Stomach (tissue), 8 donors: ENCODE measurements at regions not wholly inside any gene's neighbourhood (a gene's known extent, or its start where the extent isn't known, plus 50 kb on each side); places are given as distances from the start of the nearest gene placed in this dataset.

Experiments
- DNase-seq, 2 donors: peaks; one replicate each; pipeline versions ENCODE4 v3.0.0 to v3.0.0-alpha.2; 2013 to 2019
- H3K27ac ChIP-seq, 5 donors: fragments of 200-600 bp in 4 of 5; sonication (generic) in 4 of 5; one replicate each; pipeline ENCODE4 v1.5.1; 2013 to 2019; ENCODE audit warnings: mild to moderate bottlenecking in 1 of 5, moderate library complexity in 1 of 5
- H3K27me3 ChIP-seq, 3 donors: fragments of 200-600 bp; sonication (generic); one replicate each; pipeline ENCODE4 v1.5.1; 2017 to 2019; ENCODE audit warnings: mixed run types in 1 of 3
- H3K36me3 ChIP-seq, 4 donors: fragments of 200-600 bp; sonication (generic); 1 replicate in 3 of 4; 2 replicates in 1 of 4; pipeline ENCODE4 v1.5.1; 2016 to 2019
- H3K4me1 ChIP-seq, 4 donors: fragments of 200-600 bp; sonication (generic); one replicate each; pipeline ENCODE4 v1.5.1; 2016 to 2019
- H3K4me3 ChIP-seq, 4 donors: fragments of 200-600 bp; sonication (generic) in 3 of 4; one replicate each; pipeline ENCODE4 v1.5.1; 2016 to 2019; ENCODE audit warnings: mild to moderate bottlenecking in 1 of 4
- H3K9me3 ChIP-seq, 4 donors: fragments of 200-600 bp; sonication (generic); one replicate each; pipeline ENCODE4 v1.5.1; 2016 to 2019
- EP300 ChIP-seq: sonication (generic); formaldehyde crosslinking; IDR thresholded peaks from one replicate; pipeline ENCODE4 v1.6.1; 2017; ENCODE audit warnings: antibody characterized with exemption
- POLR2A ChIP-seq, 4 donors: fragments of 450-650 bp; IDR thresholded peaks; one replicate each; pipeline ENCODE4 v1.6.1; 2016; ENCODE audit warnings: antibody characterized with exemption in 4 of 4, control low read depth in 2 of 4, mild to moderate bottlenecking in 1 of 4, moderate library complexity in 1 of 4
- POLR2AphosphoS5 ChIP-seq, 3 donors: sonication (generic); formaldehyde crosslinking; IDR thresholded peaks; one replicate each; pipeline ENCODE4 v1.6.1; 2016; ENCODE audit warnings: antibody characterized with exemption in 3 of 3
- WGBS, 5 donors: extraction: QIAGEN DNeasy Blood & Tissue Kit in 3 of 5; methylation state at CpG; one replicate each; pipeline versions ENCODE4 v1.1.5 to v1.1.7; 2013 to 2018; 5-methylcytosine and 5-hydroxymethylcytosine counted together
- intact Hi-C: fragments of 100-400 bp; cut with DNase I; formaldehyde crosslinking; loops from one replicate; pipeline ENCODE4 v1.15.1; 2023; ENCODE audit warnings: low total_unique reads
- TF ChIP-seq, protein P1 (sequence below), 7 experiments: fragments of 450-650 bp in 4 of 7; fragments of 200-600 bp in 3 of 7; sonication (generic) in 3 of 7; IDR thresholded peaks; one replicate each; pipeline ENCODE4 v1.5.1; 2016 to 2019; ENCODE audit warnings: antibody characterized with exemption in 7 of 7, control low read depth in 2 of 7, mild to moderate bottlenecking in 1 of 7
- donor health status: healthy with polysubstance abuse.
- donor health status: Bipolar disorder and iron deficiency.
- donor health status: healthy.

- TF ChIP-seq POLR2A (IDR thresholded peaks at IDR 0.05) (no peak), EP300 (no peak), POLR2AphosphoS5 (IDR thresholded peaks at IDR 0.05) (no peak)
- TF ChIP-seq, protein P1, sequence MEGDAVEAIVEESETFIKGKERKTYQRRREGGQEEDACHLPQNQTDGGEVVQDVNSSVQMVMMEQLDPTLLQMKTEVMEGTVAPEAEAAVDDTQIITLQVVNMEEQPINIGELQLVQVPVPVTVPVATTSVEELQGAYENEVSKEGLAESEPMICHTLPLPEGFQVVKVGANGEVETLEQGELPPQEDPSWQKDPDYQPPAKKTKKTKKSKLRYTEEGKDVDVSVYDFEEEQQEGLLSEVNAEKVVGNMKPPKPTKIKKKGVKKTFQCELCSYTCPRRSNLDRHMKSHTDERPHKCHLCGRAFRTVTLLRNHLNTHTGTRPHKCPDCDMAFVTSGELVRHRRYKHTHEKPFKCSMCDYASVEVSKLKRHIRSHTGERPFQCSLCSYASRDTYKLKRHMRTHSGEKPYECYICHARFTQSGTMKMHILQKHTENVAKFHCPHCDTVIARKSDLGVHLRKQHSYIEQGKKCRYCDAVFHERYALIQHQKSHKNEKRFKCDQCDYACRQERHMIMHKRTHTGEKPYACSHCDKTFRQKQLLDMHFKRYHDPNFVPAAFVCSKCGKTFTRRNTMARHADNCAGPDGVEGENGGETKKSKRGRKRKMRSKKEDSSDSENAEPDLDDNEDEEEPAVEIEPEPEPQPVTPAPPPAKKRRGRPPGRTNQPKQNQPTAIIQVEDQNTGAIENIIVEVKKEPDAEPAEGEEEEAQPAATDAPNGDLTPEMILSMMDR (IDR thresholded peaks at IDR 0.05) = no peak
- no peaks in the 10 kb centered on the region for H3K4me1 ChIP-seq
- WGBS, 5 donors = 74 to 84% (median 82%) methylated on average over 10 of the region's 10 CpGs
- H3K27me3 ChIP-seq = peaks cover 0 to 10% (median 0%) of the 10 kb centered on the region in 3 donors
- no peak for DNase-seq
- no peak overlapping the region for H3K27ac ChIP-seq
- no peaks in the 10 kb centered on the region for H3K9me3 ChIP-seq
- H3K36me3 ChIP-seq = no peaks in the 10 kb centered on the region
- H3K4me3 ChIP-seq = no peak overlapping the region
- intact Hi-C loops = no loop called here
These were observed 94.0 kb downstream of the CCDC185 start for GRCh38 chr1:223486932-223487886.

- Histone ChIP-seq H3K4me1 (no peaks in the 10 kb centered on the region), H3K36me3 (no peaks in the 10 kb centered on the region), H3K27ac (no peak overlapping the region), H3K27me3 (peaks cover 0 to 10% (median 0%) of the 10 kb centered on the region in 3 donors), H3K9me3 (no peaks in the 10 kb centered on the region), H3K4me3 (no peak overlapping the region)
- intact Hi-C loops = no loop called here
- no peak for DNase-seq
- TF ChIP-seq, protein P1 (IDR thresholded peaks at IDR 0.05) = no peak
- no peak for TF ChIP-seq POLR2A (IDR thresholded peaks at IDR 0.05)
- TF ChIP-seq POLR2AphosphoS5 (IDR thresholded peaks at IDR 0.05) = no peak
- TF ChIP-seq EP300 = no peak
- whole genome bisulfite sequencing, 5 donors = 85 to 93% (median 92%) methylated on average over 5 of the region's 5 CpGs
These were observed 94.7 kb downstream of the CCDC185 start for GRCh38 chr1:223487887-223488259.

GRCh38 chr1:223489439-223489838 lies 96.2 kb downstream of the CCDC185 start:
- Histone ChIP-seq H3K27me3 (peaks cover 0 to 8% (median 0%) of the 10 kb centered on the region in 3 donors), H3K27ac (no peak overlapping the region), H3K9me3 (no peaks in the 10 kb centered on the region), H3K4me1 (no peaks in the 10 kb centered on the region), H3K36me3 (no peaks in the 10 kb centered on the region), H3K4me3 (no peak overlapping the region)
- DNase-seq = no peak
- intact Hi-C loops = no loop called here
- 73 to 86% (median 81%) methylated on average over 3 to 5 of the region's 5 CpGs for WGBS, 5 donors
- TF ChIP-seq EP300 (no peak), POLR2AphosphoS5 (IDR thresholded peaks at IDR 0.05) (no peak), POLR2A (IDR thresholded peaks at IDR 0.05) (no peak)
- TF ChIP-seq, protein P1 (IDR thresholded peaks at IDR 0.05) = no peak

- Histone ChIP-seq H3K27me3 (peaks cover 0 to 5% (median 0%) of the 10 kb centered on the region in 3 donors), H3K4me1 (no peaks in the 10 kb centered on the region), H3K36me3 (no peaks in the 10 kb centered on the region), H3K9me3 (no peaks in the 10 kb centered on the region), H3K27ac (no peak overlapping the region), H3K4me3 (no peak overlapping the region)
- intact Hi-C loops = no loop called here
- no peak for TF ChIP-seq EP300
- TF ChIP-seq, protein P1 (IDR thresholded peaks at IDR 0.05) = no peak
- TF ChIP-seq POLR2A (IDR thresholded peaks at IDR 0.05) = no peak
- no peak for TF ChIP-seq POLR2AphosphoS5 (IDR thresholded peaks at IDR 0.05)
- DNase-seq = no peak
- 74 to 96% (median 94%) methylated on average over 3 of the region's 3 CpGs for WGBS, 5 donors
These were observed 97.0 kb downstream of the CCDC185 start for GRCh38 chr1:223490256-223490655.
